Activated CD8-positive, alpha-beta T cell treated with anti-CD3 and anti-CD28 coated beads for 36 hours (primary cell): ENCODE measurements at regions not wholly inside any gene's neighbourhood (a gene's known extent, or its start where the extent isn't known, plus 50 kb on each side); places are given as distances from the start of the nearest gene placed in this dataset.

Source experiments
- ATAC-seq: fragments of 200-7000 bp; cut with Tn5 transposase; one replicate; pipeline ENCODE4 v1.10.0; 2021; ENCODE audit warnings: mild to moderate bottlenecking, moderate library complexity
- CTCF ChIA-PET: fragments of 350-600 bp; sonication (Branson Sonifier 250); formaldehyde crosslinking; loops from one replicate; lab custom pipeline; 2021; ENCODE audit warnings: antibody characterized with exemption; lab: Charles Lee
- POLR2A ChIA-PET: fragments of 350-600 bp; sonication (Branson Sonifier 250); formaldehyde crosslinking; loops from one replicate; lab custom pipeline; 2021; ENCODE audit warnings: antibody characterized with exemption; lab: Charles Lee
- DNase-seq: peaks from one replicate; pipeline ENCODE4 v3.0.0-alpha.2; 2020
- H3K27ac Mint-ChIP-seq: one replicate; pipeline ENCODE4 v1.8.0; 2021; ENCODE audit warnings: mild to moderate bottlenecking, mixed read lengths
- H3K27me3 Mint-ChIP-seq: one replicate; pipeline ENCODE4 v1.8.0; 2021; ENCODE audit warnings: mixed read lengths
- H3K36me3 Mint-ChIP-seq: one replicate; pipeline ENCODE4 v1.8.0; 2021; ENCODE audit warnings: low read depth, mixed read lengths
- H3K4me1 Mint-ChIP-seq: one replicate; pipeline ENCODE4 v1.8.0; 2021; ENCODE audit warnings: low read depth, mixed read lengths
- H3K4me3 Mint-ChIP-seq: one replicate; pipeline ENCODE4 v1.8.0; 2021; ENCODE audit warnings: mild to moderate bottlenecking, moderate library complexity, mixed read lengths
- H3K9me3 Mint-ChIP-seq: one replicate; pipeline ENCODE4 v1.8.0; 2021; ENCODE audit warnings: mixed read lengths
- intact Hi-C: fragments of 100-400 bp; cut with micrococcal nuclease; formaldehyde crosslinking; loops from one replicate; pipeline ENCODE4 v1.10.0; 2022
- TF ChIP-seq, protein P1 (sequence below): fragments of 200-600 bp; IDR thresholded peaks from one replicate; pipeline ENCODE4 v1.8.0; 2022; ENCODE audit warnings: antibody characterized with exemption, mild to moderate bottlenecking

DNA sequence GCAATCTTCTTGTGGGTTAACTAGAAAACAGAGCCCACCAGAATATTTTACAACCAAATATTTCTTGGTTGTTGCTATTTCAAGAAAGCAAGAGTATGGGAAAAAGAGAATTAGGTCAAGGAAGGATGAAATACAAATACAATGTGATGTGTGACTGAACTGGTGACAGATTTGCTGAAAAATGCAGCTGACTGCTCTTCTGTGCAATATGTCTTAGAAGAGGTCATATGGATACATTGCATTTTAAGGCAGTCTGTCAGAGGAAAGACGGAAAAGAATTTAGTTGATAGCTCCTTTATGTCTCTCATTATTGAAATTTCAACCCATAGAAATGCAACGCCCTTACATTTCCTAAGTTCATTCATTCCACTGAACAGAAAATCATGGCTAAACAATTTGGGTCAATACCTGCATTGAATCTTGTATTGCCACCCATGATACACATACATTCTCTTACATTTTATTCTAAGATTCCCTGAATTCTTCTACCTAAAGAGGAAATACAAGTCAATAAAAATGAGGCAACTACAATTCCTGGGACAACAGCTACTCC is 423.1 kb downstream of the ADAM29 start:
- DNase-seq (no peak), ATAC-seq (no peak)
- CTCF ChIA-PET: no interaction called here
- Mint-ChIP-seq H3K36me3 (no peaks in the 10 kb centered on the region), H3K27me3 (no peaks in the 10 kb centered on the region), H3K27ac (no peak overlapping the region), H3K4me1 (no peaks in the 10 kb centered on the region), H3K4me3 (no peak overlapping the region), H3K9me3 (peaks cover 8% of the 10 kb centered on the region)
- intact Hi-C loops: no loop called here
- TF ChIP-seq, protein P1, sequence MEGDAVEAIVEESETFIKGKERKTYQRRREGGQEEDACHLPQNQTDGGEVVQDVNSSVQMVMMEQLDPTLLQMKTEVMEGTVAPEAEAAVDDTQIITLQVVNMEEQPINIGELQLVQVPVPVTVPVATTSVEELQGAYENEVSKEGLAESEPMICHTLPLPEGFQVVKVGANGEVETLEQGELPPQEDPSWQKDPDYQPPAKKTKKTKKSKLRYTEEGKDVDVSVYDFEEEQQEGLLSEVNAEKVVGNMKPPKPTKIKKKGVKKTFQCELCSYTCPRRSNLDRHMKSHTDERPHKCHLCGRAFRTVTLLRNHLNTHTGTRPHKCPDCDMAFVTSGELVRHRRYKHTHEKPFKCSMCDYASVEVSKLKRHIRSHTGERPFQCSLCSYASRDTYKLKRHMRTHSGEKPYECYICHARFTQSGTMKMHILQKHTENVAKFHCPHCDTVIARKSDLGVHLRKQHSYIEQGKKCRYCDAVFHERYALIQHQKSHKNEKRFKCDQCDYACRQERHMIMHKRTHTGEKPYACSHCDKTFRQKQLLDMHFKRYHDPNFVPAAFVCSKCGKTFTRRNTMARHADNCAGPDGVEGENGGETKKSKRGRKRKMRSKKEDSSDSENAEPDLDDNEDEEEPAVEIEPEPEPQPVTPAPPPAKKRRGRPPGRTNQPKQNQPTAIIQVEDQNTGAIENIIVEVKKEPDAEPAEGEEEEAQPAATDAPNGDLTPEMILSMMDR: no peak
- POLR2A ChIA-PET: no interaction called here

DNA sequence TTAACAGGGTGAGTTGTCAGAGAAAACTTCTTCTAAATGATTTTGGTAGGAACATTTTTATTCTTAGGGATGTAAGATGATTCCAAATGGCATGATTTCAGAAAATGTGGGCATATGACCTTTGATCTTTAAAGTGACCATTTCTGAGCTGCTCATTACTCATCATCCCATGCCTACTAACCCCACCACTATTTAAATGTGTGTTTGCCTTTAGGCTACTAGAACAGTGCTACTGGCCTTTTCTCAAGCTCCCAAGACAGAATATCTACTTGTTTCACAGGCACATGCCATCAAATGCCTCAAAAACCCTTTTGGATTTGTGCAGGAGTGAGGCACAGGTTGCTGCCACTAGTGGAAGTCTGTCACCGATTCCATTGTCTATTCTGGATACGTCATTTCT is 428.2 kb downstream of the ADAM29 start:
- intact Hi-C loops: no loop called here
- no peak overlapping the region for H3K4me3 Mint-ChIP-seq
- no peaks in the 10 kb centered on the region for H3K4me1 Mint-ChIP-seq
- H3K36me3 Mint-ChIP-seq: no peaks in the 10 kb centered on the region
- TF ChIP-seq, protein P1: no peak
- no peaks in the 10 kb centered on the region for H3K27me3 Mint-ChIP-seq
- ChIA-PET POLR2A (no interaction called here), CTCF (no interaction called here)
- H3K9me3 Mint-ChIP-seq: peaks cover 12% of the 10 kb centered on the region
- DNase-seq (no peak), ATAC-seq (no peak)
- no peak overlapping the region for H3K27ac Mint-ChIP-seq

DNA sequence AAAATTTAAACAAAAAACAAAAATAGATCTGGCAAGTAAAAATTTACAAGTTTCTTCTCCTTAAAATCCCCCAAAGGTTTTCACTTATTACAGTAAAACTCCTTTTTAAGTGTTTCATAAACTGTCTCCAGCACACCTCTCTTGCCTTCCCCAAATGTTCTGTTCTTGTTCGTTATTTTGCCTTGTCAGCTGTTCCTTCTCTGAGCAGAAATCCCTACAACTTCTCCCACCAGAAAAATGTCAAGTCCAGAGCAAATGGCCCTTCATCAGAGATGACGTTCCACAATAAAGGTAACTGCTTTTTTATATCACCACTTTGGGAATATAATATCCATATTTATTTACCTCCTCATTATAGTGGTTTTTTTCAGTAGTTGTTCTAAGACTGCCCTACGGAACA is 432.1 kb downstream of the ADAM29 start:
- peaks cover 6% of the 10 kb centered on the region for H3K9me3 Mint-ChIP-seq
- intact Hi-C loops: no loop called here
- ChIA-PET CTCF (no interaction called here), POLR2A (no interaction called here)
- H3K27ac Mint-ChIP-seq: no peak overlapping the region
- no peak for ATAC-seq
- TF ChIP-seq, protein P1: no peak
- no peaks in the 10 kb centered on the region for H3K27me3 Mint-ChIP-seq
- no peak for DNase-seq
- no peak overlapping the region for H3K4me3 Mint-ChIP-seq
- no peaks in the 10 kb centered on the region for H3K36me3 Mint-ChIP-seq
- no peaks in the 10 kb centered on the region for H3K4me1 Mint-ChIP-seq

- intact Hi-C loops: no loop called here
- ATAC-seq (no peak), DNase-seq (no peak)
- H3K27ac Mint-ChIP-seq: no peak overlapping the region
- no peak overlapping the region for H3K4me3 Mint-ChIP-seq
- ChIA-PET POLR2A (no interaction called here), CTCF (no interaction called here)
- no peaks in the 10 kb centered on the region for H3K4me1 Mint-ChIP-seq
- peaks cover 6% of the 10 kb centered on the region for H3K9me3 Mint-ChIP-seq
- H3K36me3 Mint-ChIP-seq: no peaks in the 10 kb centered on the region
- no peaks in the 10 kb centered on the region for H3K27me3 Mint-ChIP-seq
- TF ChIP-seq, protein P1: no peak
Observed at GRCh38 chr4:175351473-175351872, 433.3 kb downstream of the ADAM29 start.

DNA sequence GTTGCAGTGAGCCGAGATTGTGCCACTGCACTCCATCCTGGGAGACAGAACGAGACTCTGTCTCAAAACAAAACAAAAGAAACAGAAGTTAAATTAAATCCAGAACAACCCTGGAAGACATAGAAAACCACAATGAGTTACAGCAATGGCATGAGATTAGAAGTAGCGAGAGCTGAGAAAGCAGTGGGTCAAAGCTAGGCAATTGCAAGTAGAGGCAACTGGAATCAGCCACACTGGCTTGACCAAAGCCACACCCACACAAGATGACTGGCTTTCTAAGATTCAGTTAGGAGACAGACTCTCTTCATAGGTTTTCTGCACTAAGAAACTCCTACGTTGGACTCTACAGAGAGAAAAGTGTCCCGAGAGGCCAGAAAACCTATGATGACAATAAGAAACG is 443.0 kb downstream of the GPM6A start:
- H3K4me1 Mint-ChIP-seq: no peaks in the 10 kb centered on the region
- no peaks in the 10 kb centered on the region for H3K36me3 Mint-ChIP-seq
- no peaks in the 10 kb centered on the region for H3K9me3 Mint-ChIP-seq
- no peaks in the 10 kb centered on the region for H3K27me3 Mint-ChIP-seq
- TF ChIP-seq, protein P1: no peak
- intact Hi-C loops: no loop called here
- no peak overlapping the region for H3K27ac Mint-ChIP-seq
- DNase-seq: no peak
- no peak for ATAC-seq
- ChIA-PET CTCF (no interaction called here), POLR2A (no interaction called here)
- H3K4me3 Mint-ChIP-seq: no peak overlapping the region
